ENCODE measurements at regions not wholly inside any gene's neighbourhood (a gene's known extent, or its start where the extent isn't known, plus 50 kb on each side); places are given as distances from the start of the nearest gene placed in this dataset.

DNA sequence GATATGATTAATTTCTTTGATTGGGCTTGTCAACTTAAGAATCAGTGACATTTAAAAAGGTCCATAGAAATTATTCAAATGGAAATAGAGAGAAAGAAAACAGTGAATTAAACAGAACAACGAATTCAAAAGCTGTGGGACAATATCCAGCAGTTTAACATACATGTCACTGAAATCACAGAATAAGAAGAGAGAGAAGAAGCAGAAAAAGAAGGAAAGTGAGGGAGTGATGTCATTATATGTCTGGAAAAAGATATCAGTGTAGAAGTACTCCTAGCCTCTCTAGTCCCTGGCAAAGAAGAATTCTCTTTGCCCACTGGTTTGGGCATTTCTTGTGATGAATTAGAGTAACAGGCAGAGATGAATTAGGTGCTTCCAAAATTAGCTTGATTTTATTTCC, 109.2 kb upstream of the ABCA1 start:
- TF ChIP-seq, protein P1, sequence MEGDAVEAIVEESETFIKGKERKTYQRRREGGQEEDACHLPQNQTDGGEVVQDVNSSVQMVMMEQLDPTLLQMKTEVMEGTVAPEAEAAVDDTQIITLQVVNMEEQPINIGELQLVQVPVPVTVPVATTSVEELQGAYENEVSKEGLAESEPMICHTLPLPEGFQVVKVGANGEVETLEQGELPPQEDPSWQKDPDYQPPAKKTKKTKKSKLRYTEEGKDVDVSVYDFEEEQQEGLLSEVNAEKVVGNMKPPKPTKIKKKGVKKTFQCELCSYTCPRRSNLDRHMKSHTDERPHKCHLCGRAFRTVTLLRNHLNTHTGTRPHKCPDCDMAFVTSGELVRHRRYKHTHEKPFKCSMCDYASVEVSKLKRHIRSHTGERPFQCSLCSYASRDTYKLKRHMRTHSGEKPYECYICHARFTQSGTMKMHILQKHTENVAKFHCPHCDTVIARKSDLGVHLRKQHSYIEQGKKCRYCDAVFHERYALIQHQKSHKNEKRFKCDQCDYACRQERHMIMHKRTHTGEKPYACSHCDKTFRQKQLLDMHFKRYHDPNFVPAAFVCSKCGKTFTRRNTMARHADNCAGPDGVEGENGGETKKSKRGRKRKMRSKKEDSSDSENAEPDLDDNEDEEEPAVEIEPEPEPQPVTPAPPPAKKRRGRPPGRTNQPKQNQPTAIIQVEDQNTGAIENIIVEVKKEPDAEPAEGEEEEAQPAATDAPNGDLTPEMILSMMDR (IDR thresholded peaks at IDR 0.05; ENCODE audit: unreplicated experiment), result no peak
- Mint-ChIP-seq H3K4me1 (ENCODE audit: low read depth) (peaks cover 13% of the 10 kb centered on the region), H3K4me3 (ENCODE audit: low read depth) (no peak overlapping the region), H3K27ac (no peak overlapping the region), H3K36me3 (ENCODE audit: insufficient read depth) (peaks cover 1% of the 10 kb centered on the region), H3K27me3 (no peaks in the 10 kb centered on the region), H3K9me3 (ENCODE audit: low read depth) (peaks cover 16% of the 10 kb centered on the region)
- no peak for DNase-seq (ENCODE audit: low spot score, unreplicated experiment)

DNA sequence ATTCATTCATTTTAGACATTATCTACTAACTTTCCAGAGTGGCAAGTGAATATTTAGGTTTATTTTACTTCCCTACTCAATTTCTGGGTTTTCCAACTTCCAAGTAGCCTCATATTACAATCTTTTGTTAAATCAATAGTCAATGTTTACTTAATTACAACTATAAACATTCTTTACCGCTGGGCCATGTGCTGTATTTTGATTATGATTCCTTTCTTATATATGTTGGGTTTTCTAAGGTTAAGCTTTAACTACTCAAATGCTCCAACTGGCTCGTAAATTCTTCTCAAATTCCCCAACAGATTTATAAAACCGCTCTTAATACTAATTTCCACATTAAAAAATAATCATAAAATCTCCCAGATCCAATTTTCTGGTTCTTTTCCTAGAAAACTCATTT, 110.1 kb upstream of the ABCA1 start:
- no peak overlapping the region for H3K27ac Mint-ChIP-seq

DNA sequence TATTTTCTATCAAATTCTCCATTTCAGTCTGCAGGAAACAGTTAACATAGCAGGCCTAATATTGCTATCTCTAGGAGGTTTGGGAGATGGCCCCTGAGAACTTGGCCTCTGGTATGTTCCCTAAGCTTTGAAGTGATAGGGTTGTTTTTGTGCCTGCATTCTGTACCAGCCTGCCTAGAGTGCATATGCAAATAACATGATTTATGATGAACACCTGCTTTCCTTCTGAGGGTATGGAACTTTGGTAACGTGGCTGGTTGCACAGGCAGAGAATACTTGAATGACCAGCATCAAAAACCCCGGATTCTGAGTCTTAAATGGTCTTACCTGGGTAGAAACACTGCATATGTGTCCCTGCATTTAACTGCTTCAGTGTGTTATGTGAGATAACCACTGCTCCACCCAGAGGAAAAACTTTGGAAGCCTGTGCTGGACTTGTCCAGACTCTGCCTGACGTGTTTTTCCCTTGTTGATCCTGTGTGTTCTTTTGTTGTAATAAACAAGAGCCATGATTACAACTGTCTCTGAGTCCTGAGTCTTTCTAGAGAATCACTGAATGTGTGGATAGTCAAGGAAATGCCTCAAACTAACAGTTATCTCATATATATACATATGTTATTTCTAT, 111.3 kb upstream of the ABCA1 start:
- H3K27me3 Mint-ChIP-seq, result no peaks in the 10 kb centered on the region
- no peak for DNase-seq (ENCODE audit: low spot score, unreplicated experiment)
- no peak overlapping the region for H3K4me3 Mint-ChIP-seq (ENCODE audit: low read depth)
- H3K27ac Mint-ChIP-seq, result no peak overlapping the region
- H3K36me3 Mint-ChIP-seq (ENCODE audit: insufficient read depth), result peaks cover 1% of the 10 kb centered on the region
- peaks cover 16% of the 10 kb centered on the region for H3K9me3 Mint-ChIP-seq (ENCODE audit: low read depth)
- peaks cover 7% of the 10 kb centered on the region for H3K4me1 Mint-ChIP-seq (ENCODE audit: low read depth)
- TF ChIP-seq, protein P1 (IDR thresholded peaks at IDR 0.05; ENCODE audit: unreplicated experiment), result no peak

More for the DNA sequence above, 110.1 kb upstream of the ABCA1 start:
- no peaks in the 10 kb centered on the region for H3K27me3 Mint-ChIP-seq
- H3K4me1 Mint-ChIP-seq (ENCODE audit: low read depth), result peaks cover 13% of the 10 kb centered on the region
- peaks cover 16% of the 10 kb centered on the region for H3K9me3 Mint-ChIP-seq (ENCODE audit: low read depth)
- TF ChIP-seq, protein P1 (IDR thresholded peaks at IDR 0.05; ENCODE audit: unreplicated experiment), result no peak
- peaks cover 1% of the 10 kb centered on the region for H3K36me3 Mint-ChIP-seq (ENCODE audit: insufficient read depth)
- no peak for DNase-seq (ENCODE audit: low spot score, unreplicated experiment)
- no peak overlapping the region for H3K4me3 Mint-ChIP-seq (ENCODE audit: low read depth)

DNA sequence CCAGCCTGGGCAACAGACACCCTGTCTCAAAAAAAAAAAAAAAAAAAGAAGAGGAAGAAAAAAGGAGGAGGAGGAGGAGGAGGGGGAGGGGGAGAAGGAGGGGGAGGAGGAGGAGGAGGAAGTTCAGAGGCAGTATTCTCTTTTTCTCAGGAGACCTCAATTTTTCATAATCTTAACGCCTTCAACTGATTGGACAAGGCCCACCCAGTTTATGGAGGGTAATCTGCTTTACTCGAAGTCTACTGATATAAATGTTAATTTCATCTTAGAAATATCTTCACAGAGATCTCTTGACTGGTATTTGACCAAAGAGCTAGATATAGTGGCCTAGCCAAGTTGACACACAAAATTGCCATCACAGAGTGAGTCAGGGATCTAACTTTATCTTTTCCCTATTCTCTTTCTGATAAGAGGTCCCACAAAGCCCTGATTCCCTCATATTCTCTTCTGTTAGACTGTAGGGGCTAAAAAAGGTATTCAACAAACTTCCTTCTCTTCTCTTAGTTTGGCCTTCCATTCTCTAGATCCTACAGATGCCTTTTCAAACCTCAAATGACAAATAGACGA, 115.5 kb upstream of the ABCA1 start:
- no peak overlapping the region for H3K4me3 Mint-ChIP-seq (ENCODE audit: low read depth)
- no peaks in the 10 kb centered on the region for H3K27me3 Mint-ChIP-seq
- no peak for DNase-seq (ENCODE audit: low spot score, unreplicated experiment)
- no peak overlapping the region for H3K27ac Mint-ChIP-seq
- H3K36me3 Mint-ChIP-seq (ENCODE audit: insufficient read depth), result no peaks in the 10 kb centered on the region
- H3K9me3 Mint-ChIP-seq (ENCODE audit: low read depth), result no peaks in the 10 kb centered on the region
- TF ChIP-seq, protein P1 (IDR thresholded peaks at IDR 0.05; ENCODE audit: unreplicated experiment), result no peak
- peaks cover 7% of the 10 kb centered on the region for H3K4me1 Mint-ChIP-seq (ENCODE audit: low read depth)

DNA sequence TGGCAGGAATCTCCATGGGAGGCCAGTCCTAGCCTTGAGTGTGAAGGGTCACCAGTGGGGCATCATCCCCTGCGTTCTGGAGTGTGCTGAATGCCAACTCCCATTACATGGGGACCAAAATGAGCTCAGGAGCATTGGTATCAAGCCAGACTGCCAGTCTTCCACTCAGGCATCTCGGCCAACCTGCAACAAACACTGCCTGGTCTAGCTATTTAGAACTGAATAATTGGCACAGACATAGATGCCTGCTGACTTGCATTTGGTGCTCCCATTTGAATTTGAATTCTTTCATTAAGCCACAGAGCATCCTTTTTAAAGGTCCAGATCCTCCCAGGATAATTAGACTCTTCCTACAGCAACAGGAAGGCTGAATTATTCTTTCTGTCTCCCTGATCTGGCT, 116.6 kb upstream of the ABCA1 start:
- DNase-seq (ENCODE audit: low spot score, unreplicated experiment), result no peak
- H3K4me1 Mint-ChIP-seq (ENCODE audit: low read depth), result peaks cover 4% of the 10 kb centered on the region
- no peak overlapping the region for H3K27ac Mint-ChIP-seq
- H3K36me3 Mint-ChIP-seq (ENCODE audit: insufficient read depth), result no peaks in the 10 kb centered on the region
- H3K27me3 Mint-ChIP-seq, result no peaks in the 10 kb centered on the region
- TF ChIP-seq, protein P1 (IDR thresholded peaks at IDR 0.05; ENCODE audit: unreplicated experiment), result no peak
- H3K9me3 Mint-ChIP-seq (ENCODE audit: low read depth), result no peaks in the 10 kb centered on the region
- no peak overlapping the region for H3K4me3 Mint-ChIP-seq (ENCODE audit: low read depth)
